EH (cell line): ENCODE measurements at regions not wholly inside any gene's neighbourhood (a gene's known extent, or its start where the extent isn't known, plus 50 kb on each side); places are given as distances from the start of the nearest gene placed in this dataset.

Experiments used
- DNase-seq: peaks from one replicate; pipeline ENCODE4 v3.0.0-alpha.2; 2015; ENCODE audit warnings: low read depth

DNA sequence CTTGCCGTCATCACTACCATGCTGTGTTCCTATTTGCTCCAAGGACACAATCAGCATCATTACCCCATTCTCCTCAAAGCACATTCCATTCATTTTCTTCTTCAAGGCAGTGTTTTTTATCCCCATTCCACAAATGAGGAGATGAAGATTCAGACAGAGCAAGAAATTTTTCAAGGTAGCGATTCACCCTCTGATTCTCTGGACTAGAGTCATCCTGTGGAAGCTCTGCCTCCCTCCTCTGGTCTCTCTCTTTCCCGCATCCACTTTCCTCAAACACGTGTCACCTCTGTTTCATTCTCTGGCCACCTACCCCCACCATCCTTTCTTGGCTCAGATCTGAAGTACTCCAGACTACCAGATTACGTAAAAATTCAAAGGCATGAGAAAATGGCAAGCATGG is 297.9 kb downstream of the SOX11 start:
- no peak for DNase-seq

DNA sequence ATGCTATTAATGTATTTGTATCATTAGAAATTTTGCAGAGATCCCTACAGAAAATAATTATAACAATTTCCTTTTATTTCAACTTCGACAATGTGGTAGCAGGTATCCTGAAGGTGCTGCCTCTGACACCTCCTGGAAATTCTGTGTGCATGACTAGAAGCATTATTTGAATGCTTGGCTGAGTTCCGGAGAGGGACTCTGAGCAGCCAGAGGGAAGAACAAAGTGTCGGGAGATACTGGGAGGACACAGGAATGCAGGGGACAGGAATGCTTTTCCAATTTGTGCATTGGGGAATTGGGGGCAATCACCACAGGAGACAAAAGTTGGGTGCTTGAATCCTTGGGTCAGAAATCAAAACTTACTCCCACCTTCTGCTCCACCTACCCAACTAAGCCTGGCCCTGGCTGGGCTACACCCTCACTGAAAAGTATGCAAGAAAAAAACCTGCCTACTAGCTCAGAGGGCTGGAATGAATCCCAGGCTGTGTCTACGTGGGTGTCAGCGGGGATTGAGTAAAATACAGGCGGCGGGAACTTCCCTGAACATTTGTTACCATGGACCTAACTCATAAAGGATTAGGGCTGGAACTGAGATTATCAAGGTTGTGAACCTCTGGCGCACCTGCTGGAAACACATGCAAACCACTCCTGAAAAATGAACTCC is 299.3 kb downstream of the SOX11 start:
- DNase-seq, result no peak

DNA sequence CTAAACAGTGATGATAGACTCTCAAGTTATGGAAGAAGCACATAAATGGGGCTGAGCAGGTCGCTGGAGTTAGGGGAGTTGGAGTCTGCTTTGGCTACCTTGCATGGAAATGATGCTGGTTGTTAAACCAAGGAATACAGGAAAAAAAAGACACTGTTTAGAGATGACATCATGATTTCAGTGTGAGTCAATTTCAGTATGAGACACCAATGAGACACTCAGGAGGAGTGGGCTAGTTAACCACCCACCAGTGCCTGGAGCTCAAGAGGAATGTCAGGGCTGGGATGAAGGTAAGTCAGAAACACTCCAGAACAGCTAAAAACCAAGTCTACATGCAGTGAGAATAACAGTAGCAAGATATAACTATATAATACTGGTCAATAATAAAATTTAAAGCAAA is 303.6 kb downstream of the SOX11 start:
- no peak for DNase-seq

DNA sequence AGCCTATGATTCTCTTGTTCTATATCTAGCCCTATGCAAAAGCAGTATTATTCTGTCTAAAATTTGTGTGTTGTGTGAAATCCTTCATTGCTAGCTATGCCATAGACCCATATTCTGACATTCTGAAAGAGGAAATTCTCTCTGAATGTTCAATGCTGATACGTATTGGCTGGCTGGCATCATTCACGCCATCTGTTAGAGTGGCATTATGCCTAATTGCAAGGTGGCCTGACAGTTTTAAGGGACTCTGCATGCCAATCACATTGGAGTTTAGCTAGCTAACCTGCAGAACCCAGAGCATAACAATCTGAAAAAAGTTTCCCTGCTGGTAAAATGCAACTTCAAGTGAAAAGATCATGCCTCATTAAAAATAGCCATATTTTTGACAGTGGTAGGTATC is 316.0 kb downstream of the SOX11 start:
- no peak for DNase-seq

DNA sequence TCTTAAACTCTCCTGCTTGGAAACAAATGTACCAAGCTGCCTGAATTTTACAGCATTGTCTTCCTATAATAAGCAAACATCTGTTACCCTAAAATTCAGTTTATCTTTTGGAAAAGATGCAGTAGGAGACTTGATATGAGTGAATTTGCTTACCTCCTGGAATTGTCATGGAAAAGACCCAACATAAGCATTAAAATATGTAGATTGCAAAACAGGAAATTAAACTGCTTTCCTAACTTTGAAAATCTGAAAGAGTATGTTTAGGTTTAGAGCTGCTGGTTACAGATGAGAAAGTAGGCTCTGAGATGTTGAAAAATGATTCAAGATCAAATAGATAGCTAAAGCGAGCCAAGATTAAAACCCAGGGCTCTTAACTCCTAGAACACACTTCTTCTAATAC is 316.5 kb downstream of the SOX11 start:
- DNase-seq, result no peak

DNA sequence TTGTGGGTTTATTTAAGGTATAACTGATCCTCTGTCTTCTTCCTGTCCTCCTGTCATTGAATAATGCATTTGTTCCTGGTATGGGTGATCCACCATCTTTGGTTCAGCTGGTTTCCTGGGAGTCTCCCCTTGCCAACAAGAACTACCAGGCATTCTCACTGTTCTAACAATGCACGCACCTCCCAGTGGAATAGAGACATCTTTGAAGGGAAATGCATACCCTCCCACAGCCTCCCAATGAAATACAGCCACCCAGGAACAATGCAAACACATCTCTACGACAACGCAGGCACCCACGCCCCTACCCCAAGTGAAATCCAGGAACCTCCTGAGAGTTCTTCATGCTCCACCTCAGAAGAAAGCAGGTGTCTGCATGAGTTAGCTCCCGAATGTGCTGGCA is 318.0 kb downstream of the SOX11 start:
- DNase-seq, result no peak

DNA sequence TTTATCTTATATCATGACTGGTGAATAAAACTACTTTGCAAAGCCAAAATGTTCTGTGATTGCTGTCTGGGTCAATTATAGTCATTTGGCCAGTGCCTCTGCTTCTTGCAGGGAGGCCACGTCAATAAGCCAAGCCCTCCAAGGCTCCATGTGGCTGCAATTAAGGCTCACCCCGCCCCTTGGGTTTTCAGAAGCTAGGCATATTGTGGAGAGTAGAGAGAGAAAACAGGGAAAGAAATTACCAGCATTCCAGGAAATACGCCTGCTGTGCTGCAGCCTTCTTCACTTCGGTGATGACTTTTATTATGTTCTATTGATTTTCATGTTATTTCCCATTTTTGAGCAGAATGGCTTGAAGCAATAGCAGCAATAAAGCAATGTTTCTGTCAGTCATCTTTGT is 319.7 kb downstream of the SOX11 start:
- DNase-seq, result no peak

DNA sequence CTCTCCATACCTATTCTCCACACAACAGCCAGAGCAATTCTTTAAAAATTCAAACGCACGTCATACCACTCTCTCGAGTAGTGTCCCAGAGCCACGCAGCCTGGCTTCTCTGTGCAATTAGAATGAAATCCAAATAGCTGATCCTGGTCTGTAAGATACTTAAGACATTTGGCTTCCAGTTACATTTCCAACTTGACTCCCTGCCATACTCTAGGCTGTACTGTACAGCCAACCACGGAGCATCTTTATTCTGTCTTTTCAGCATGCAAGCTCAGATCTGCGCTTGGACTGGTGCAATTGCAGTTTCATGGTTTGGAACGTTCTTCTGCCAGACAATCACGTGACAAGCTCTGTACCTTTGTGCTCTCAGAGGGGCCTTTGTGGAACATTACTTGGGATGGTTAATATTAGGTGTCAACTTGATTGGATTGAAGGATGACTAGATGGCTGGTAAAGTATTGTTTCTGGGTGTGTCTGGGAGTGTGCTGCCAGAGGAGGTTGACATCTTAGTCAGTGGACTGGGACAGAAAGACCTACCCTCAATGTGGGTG is 325.6 kb downstream of the SOX11 start:
- DNase-seq, result no peak

DNA sequence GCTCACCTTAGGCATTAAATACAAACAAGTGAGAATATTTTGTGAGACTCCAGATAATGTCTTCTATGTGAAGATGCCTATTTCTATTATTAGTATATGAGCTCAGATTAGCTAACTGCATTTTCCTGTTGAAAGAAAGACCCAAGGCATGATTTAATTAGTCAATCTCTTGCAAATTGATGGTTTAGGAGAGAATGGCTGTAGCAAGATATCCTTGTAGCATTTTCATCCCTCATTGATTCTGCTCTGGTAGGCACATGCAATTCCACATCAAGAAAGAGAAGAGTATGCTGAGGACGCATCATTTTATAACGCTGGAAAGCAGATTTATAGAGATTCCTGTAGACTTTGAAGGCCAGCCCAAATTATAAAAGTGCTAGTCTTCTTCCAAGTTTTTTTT is 332.0 kb downstream of the SOX11 start:
- no peak for DNase-seq

DNA sequence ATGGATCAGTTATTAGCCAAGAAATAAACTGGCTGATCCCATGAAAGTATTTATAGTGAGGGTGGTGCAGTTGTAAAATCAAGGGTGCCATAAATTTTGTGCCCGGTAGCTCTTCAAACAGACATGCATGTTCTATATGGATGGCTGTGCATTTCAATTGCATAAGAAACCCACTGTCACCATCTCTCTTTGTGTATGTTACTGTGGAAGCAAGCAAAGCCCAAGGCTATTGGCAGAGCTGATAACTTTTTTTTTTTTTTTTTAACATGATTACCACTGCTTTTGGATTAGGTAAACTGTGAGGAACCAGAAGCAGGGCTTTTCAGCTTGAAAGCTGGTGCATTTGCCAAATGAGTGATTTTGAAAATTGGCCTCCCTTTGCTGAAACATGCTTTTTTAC is 332.6 kb downstream of the SOX11 start:
- no peak for DNase-seq

DNA sequence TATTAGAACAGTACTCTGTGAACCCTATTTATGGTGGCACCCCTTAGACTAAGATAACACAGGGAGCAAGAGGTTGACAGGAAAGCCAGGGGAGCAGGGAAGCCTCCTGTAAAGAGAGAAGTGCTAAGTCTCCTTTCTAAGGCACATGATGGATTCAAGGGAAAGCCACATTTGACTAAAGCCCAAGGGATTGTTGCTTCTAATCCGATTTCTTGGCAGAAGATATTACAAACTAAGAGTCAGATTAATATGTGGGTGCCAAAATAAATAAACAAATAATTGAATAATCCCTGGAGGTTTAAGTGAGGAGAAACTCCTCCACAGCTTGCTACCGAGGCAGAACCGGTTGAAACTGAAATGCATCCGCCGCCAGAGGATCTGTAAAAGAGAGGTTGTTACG is 333.2 kb downstream of the SOX11 start:
- no peak for DNase-seq

DNA sequence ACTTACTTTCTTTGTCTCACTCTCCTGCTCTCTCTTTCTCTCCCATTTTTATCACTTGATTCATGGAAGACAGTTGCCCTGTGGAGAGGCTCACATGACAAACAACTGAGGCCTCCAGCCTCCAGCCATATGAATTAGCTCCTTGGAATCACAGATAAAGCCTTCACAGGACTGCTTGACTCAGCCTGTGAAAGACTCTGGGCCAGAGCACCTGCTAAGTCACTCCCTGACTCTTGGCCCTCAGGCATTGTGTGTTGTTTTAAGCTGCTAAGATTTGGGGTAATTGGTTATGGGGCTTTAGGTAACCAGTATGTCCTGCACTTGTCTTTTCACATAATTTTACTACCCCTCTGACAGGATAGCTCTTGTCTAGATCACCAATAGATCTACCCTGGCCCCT is 334.9 kb downstream of the SOX11 start:
- no peak for DNase-seq

DNA sequence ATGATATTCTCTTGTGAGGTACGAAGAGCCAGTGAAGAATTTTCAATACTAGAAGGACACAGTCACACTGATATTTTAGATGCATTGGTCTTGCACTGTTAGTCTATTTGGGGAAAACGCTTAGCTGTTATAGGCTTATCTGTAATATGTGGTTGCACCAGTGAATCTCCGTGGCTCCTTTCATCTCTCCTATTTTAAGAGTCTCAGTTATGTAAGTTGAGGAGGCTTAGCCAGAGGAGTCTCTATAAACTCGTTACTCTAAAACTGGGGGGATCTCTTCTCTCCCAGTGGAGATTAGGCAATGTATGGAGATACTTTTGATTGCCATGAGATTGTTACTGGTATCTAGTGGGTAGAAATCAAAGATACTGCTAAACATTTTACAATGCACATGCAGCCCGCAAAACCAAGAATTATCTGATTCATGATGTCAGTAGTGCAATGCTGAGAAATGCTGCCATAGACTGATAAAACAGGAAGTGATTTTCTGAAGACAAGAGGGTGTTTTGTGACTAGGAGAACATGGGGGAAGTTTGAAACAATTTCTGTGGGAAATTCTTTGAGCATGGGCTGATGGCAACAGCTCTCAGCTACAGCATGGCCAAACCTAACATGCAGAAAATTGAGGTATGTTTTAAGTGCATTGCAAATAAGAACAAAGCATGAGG is 339.1 kb downstream of the SOX11 start:
- DNase-seq, result no peak

DNA sequence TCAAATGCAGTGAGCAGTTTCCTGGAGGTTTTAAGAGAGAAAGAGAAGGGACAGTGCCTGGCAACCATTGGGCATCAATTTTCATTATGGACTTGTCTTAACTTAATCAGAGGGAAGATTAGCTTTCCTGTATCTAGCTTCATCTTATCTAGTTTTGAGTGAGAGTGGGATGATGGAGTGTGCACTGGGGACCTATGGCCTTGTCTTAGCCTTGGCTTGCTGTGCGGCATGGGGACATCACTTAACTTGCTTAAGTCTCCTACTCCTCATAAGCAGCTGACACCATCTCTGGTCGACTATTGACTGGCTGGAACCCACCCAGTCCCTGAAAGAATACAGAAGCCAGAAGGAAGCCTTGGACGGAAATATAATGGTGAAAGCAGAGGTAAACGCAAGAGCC is 344.0 kb downstream of the SOX11 start:
- DNase-seq, result no peak

DNA sequence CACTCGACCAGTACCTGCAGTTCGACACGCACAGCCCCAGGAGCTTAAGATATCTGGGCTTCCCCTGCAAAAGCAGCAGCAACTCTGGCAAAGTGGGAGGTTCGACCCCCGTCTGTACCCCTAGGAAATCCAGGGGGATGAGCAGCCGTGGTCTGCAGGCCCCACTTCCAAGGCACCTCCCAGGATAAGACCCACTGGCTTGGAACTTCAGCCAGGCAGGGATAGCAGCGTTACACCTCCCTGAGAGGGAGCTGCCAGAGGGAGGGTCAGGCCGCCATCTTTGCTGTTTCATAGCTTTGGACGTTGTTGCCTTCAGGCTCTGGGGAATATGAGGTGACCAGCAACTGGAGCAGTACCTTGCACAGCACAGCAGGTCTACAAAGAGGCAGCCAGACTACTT is 351.1 kb downstream of the SOX11 start:
- no peak for DNase-seq

DNA sequence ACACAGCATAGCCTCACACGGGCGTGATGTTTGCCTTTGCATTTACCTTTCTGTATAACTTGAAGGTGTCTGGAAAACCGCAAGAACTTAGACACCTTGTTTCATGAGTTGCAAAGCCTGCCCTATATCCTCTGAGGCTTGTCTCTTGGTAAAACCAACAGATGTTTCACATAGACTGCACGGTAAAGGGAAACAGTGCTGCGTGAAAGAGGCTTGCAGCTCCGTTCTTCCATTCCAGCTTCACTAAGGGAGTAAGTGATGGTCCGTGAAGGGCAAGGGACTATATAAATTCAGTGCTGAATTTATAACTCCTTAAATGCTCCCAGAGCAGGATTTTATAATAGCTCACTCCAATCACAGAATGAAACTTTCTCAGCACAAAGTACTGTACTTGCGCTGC is 360.5 kb downstream of the SOX11 start:
- no peak for DNase-seq

DNA sequence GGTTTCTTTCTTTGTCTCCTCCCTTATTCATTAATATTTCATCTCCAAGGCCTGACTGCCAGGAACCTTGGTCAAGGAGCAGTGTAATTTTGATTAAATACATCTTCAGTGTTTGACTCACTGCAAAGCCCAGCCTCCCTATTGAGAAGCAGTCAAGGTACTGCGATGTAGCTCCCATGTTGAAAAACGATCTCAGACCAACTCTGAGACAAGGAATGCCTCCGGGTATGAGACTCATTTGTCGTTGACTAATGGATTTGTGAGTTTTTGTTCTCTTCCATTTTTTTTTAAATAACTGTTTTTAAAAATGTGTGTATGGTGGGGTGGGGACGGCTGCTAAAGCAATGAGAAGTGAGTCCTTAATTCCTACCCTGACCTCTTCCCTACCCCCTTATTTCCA is 361.6 kb downstream of the SOX11 start:
- DNase-seq, result no peak

DNA sequence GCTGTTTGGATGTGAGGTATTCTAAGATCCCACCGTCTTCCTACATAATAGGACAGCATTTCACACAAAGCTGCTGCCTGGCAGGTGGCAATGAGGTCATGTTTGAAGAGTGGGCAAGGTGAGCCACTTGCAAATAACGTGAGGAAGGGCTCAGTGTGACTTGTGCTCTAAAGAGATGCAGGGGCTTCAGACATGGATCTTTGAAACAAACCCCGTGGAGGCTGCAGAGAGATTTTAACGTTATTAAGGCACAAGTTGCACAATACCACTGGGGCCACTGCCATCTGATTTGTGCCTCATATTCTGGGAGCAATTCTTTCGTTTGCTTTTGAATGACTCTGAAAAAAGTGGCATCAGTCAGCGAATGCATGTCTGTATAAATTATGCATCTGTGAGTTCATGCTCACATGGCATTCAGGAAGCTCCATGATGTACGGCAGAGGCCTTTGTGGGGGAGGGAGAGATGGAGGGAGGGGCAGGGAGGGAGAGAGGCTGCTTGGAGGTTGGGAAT is 362.0 kb downstream of the SOX11 start:
- DNase-seq, result no peak

DNA sequence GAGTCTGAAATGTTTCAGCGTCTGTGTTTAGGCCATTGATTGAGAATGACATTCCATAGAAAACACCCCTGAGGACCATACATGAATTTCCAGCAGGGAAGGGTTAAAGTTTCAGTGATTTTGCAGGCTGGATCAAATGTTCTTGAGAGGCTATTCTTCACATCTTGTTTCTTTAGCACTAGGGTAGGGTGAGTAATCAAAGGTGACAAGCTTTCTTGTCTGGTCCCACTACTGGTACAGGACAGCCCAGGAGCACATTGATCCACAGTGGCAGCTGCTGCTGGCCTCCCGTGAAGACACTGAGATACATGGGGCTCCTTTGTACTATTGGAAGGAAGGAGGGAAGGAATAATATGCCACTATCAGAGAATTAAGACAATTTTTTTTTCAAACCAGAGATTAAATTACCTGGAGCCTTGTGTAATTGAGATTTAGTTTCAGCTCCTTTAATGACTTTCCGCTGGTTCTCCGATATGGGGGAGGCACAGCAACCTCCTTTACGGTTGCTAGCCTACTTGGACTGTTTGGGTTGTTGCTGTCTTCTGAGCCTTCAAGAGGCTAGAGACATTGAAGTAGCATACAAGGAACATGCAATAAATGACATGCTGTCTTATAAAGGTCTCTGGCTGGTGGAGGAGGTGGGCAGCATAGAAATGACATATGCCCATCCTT is 368.9 kb downstream of the SOX11 start:
- DNase-seq, result no peak

DNA sequence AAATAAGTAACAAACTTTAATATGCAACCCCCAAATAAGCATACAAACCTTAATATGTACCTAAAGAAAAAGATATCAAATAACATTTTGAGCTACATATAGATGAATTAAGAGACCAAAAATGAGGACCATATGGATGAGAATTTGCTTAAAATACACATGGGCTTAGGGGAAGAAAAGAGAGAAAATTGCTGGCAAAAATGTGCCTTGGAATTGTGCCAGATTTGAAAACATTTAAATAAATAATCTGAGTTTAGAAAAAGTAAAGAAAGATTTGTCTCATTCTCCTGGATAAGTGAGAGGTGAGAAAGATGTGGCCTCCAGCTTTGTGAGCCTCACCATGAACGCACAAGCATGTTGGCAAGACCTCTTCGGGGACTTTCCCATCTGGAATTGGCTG is 372.6 kb downstream of the SOX11 start:
- DNase-seq, result no peak

DNA sequence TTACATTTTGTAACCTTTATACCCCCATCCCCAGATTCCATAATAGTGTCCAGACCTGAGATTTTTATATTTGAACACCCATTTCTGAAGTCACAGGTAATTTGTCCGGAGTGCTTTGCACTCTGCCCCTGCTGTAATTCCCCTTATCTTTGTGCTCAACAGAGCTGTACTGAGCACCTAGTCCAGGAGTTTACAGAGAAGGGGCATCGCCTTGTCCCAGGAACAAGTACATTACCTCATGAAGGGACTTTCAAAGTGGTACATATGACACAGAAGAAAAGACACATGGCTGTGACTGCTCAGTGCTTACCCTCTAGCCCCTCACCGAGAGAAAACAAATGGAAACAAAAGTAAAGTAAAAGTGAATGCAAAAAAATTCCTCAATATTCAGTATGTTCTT is 373.5 kb downstream of the SOX11 start:
- no peak for DNase-seq

DNA sequence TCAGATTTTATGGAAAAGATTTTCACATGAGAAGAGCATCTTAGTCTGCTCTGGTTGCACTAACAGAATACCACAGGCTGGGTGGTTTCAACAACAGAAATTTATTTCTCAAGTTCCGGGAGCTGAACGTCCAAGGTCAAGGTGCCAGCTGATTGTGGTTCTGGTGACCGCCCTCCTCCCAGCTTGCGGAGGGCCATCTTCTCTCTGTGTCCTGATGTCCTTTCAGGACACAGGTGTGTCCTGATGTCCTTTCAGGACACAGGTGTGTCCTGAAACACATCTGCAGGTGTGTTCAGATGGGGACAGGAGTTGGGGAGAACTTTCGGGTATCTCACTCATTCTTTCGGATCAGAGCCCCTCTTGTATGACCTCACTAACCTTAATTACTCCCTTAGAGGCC is 374.9 kb downstream of the SOX11 start:
- DNase-seq, result no peak

DNA sequence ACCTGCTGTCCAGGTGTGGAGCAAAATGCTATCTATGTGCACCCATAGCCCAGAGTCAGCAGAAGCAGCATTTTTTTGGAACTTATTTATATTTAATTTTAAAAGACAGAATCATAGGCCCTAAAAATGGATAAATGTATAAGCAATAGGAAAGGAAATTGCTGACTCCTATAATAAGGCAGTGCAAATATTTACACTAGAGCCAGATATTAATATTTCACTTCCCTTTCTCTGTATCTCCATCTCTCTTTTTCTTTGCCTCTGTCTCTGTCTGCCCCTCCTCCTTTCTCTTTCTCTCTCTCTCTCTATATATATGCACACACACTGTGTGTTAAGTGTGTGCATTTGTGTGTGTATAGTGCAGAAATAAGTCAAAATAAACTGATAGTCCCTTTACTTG is 375.6 kb downstream of the SOX11 start:
- DNase-seq, result no peak
